H1 (cell line): ENCODE measurements at regions not wholly inside any gene's neighbourhood (a gene's known extent, or its start where the extent isn't known, plus 50 kb on each side); places are given as distances from the start of the nearest gene placed in this dataset.

Experiments
- CTCF ChIA-PET: fragments of 300-600 bp; sonication (Branson Sonifier 250); formaldehyde crosslinking; loops from one replicate; lab custom pipeline; 2021; ENCODE audit not compliant: partially characterized antibody; lab: Charles Lee
- POLR2A ChIA-PET: fragments of 300-600 bp; sonication (Branson Sonifier 250); formaldehyde crosslinking; loops from one replicate; lab custom pipeline; 2021; ENCODE audit warnings: inconsistent platforms; ENCODE audit not compliant: partially characterized antibody; lab: Charles Lee
- DNase-seq, 2 experiments: peaks; one replicate each; pipeline versions ENCODE4 v3.0.0 to v3.0.0-alpha.2; 2010 to 2022; ENCODE audit warnings: low spot score in 2 of 2, low read depth in 1 of 2, mixed read lengths in 1 of 2
- FAIRE-seq: peaks from 2 replicates; lab custom pipeline; 2011; peaks lifted over from hg19 to GRCh38; lab: Jason Lieb, UNC
- H2AFZ ChIP-seq: 2 replicates; pipeline ENCODE4 v1.8.1; 2012; ENCODE audit warnings: low read length, inconsistent platforms
- H2AK5ac ChIP-seq: 2 replicates; pipeline ENCODE4 v1.6.1; 2013; ENCODE audit warnings: low read depth, low read length
- H2BK120ac ChIP-seq: replicated peaks from 2 replicates; pipeline ENCODE3; 2013; ENCODE audit warnings: low read depth, low read length, inconsistent platforms
- H2BK12ac ChIP-seq: 2 replicates; pipeline ENCODE4 v1.6.1; 2013; ENCODE audit warnings: low read depth, low read length
- H2BK15ac ChIP-seq: 2 replicates; pipeline ENCODE4 v1.6.1; 2013; ENCODE audit warnings: low read length
- H2BK20ac ChIP-seq: 2 replicates; pipeline ENCODE4 v1.6.1; 2013; ENCODE audit warnings: low read length
- H2BK5ac ChIP-seq: 2 replicates; pipeline ENCODE4 v1.6.1; 2013; ENCODE audit warnings: low read depth, low read length
- H3K14ac ChIP-seq: 2 replicates; pipeline ENCODE4 v1.6.1; 2013; ENCODE audit warnings: inconsistent platforms; ENCODE audit not compliant: insufficient read length
- H3K18ac ChIP-seq: 2 replicates; pipeline ENCODE4 v1.6.1; 2013; ENCODE audit warnings: low read length; ENCODE audit errors: extremely low read depth
- H3K23ac ChIP-seq: 2 replicates; pipeline ENCODE4 v1.6.1; 2013; ENCODE audit warnings: inconsistent platforms; ENCODE audit not compliant: insufficient read length
- H3K23me2 ChIP-seq: 2 replicates; pipeline ENCODE4 v1.6.1; 2013; ENCODE audit warnings: low read depth, low read length
- H3K27ac ChIP-seq: 2 replicates; pipeline ENCODE4 v1.6.1; 2011; ENCODE audit warnings: low read depth, low read length, inconsistent platforms
- H3K27me3 ChIP-seq, 4 experiments: replicated peaks in 1 of 4; 1 replicate in 1 of 4; 2 replicates in 3 of 4; pipeline versions ENCODE4 v1.6.1 to v1.8.1; 2011 to 2013; ENCODE audit warnings: low read length in 3 of 4, mild to moderate bottlenecking in 3 of 4, inconsistent platforms in 2 of 4, mixed read lengths in 2 of 4, moderate library complexity in 1 of 4; ENCODE audit not compliant: control insufficient read depth in 3 of 4, insufficient read depth in 3 of 4; ENCODE audit errors: extremely low read depth in 1 of 4
- H3K36me3 ChIP-seq, 4 experiments: 2 replicates each; pipeline versions ENCODE4 v1.6.1 to v1.8.1; 2011 to 2013; ENCODE audit warnings: mild to moderate bottlenecking in 4 of 4, low read length in 3 of 4, moderate library complexity in 2 of 4, control low read depth in 1 of 4, inconsistent platforms in 1 of 4; ENCODE audit not compliant: insufficient read depth in 4 of 4, control insufficient read depth in 2 of 4
- H3K4ac ChIP-seq: replicated peaks from 2 replicates; pipeline ENCODE3; 2013; ENCODE audit warnings: low read length, low read depth, mixed read lengths, inconsistent platforms; ENCODE audit not compliant: insufficient read length
- H3K4me1 ChIP-seq, 4 experiments: replicated peaks in 1 of 4; 1 replicate in 1 of 4; 2 replicates in 3 of 4; pipeline versions ENCODE4 v1.6.1 to v1.8.1; 2011 to 2013; ENCODE audit warnings: low read length in 3 of 4, inconsistent platforms in 2 of 4, mixed read lengths in 1 of 4; ENCODE audit not compliant: insufficient read depth in 4 of 4, control insufficient read depth in 3 of 4
- H3K4me2 ChIP-seq, 2 experiments: 2 replicates each; pipeline versions ENCODE4 v1.6.1 to v1.8.1; 2011 to 2013; ENCODE audit warnings: low read depth in 2 of 2, low read length in 2 of 2, control low read depth in 1 of 2, inconsistent platforms in 1 of 2, mild to moderate bottlenecking in 1 of 2; ENCODE audit not compliant: insufficient read depth in 1 of 2
- H3K4me3 ChIP-seq, 4 experiments: fragments of 200-600, 300-600 bp in 1 of 4; sonication (generic), shearing (Covaris generic), sonication (Bioruptor Twin) in 1 of 4; 2 replicates each; pipeline versions ENCODE4 v1.5.1 to v1.8.1; 2011 to 2016; ENCODE audit warnings: low read length in 4 of 4, low read depth in 3 of 4, control low read depth in 2 of 4, inconsistent platforms in 2 of 4, mild to moderate bottlenecking in 2 of 4, mixed read lengths in 1 of 4, moderate library complexity in 1 of 4; ENCODE audit not compliant: insufficient read depth in 2 of 4; ENCODE audit errors: extremely low read depth in 1 of 4
- H3K56ac ChIP-seq: replicated peaks from 2 replicates; pipeline ENCODE3; 2013; ENCODE audit warnings: low read depth, mild to moderate bottlenecking, mixed read lengths, low read length, inconsistent platforms; ENCODE audit not compliant: insufficient read length
- H3K79me1 ChIP-seq: 2 replicates; pipeline ENCODE4 v1.6.1; 2013; ENCODE audit warnings: low read depth, low read length, control low read depth
- H3K79me2 ChIP-seq, 2 experiments: 2 replicates each; pipeline versions ENCODE4 v1.6.1 to v1.8.1; 2012 to 2013; ENCODE audit warnings: low read length in 2 of 2, mild to moderate bottlenecking in 2 of 2, inconsistent platforms in 1 of 2; ENCODE audit not compliant: insufficient read depth in 2 of 2, control insufficient read depth in 1 of 2
- H3K9ac ChIP-seq, 4 experiments: replicated peaks in 1 of 4; 1 replicate in 1 of 4; 2 replicates in 3 of 4; pipeline versions ENCODE4 v1.6.1 to v1.8.1; 2011 to 2013; ENCODE audit warnings: low read depth in 3 of 4, low read length in 3 of 4, control low read depth in 2 of 4, mild to moderate bottlenecking in 2 of 4, moderate library complexity in 2 of 4, inconsistent platforms in 1 of 4; ENCODE audit errors: extremely low read depth in 1 of 4
- H3K9me3 ChIP-seq, 2 experiments: 2 replicates each; pipeline versions ENCODE4 v1.6.1 to v1.8.1; 2012 to 2013; ENCODE audit warnings: mild to moderate bottlenecking in 2 of 2, moderate library complexity in 2 of 2, control low read depth in 1 of 2, inconsistent platforms in 1 of 2, low read depth in 1 of 2, low read length in 1 of 2, mixed read lengths in 1 of 2; ENCODE audit not compliant: insufficient read depth in 2 of 2
- H4K20me1 ChIP-seq, 2 experiments: replicated peaks in 1 of 2; 2 replicates each; pipeline versions ENCODE3 to v1.8.1; 2011 to 2013; ENCODE audit warnings: inconsistent platforms in 2 of 2, low read length in 2 of 2, mild to moderate bottlenecking in 1 of 2; ENCODE audit not compliant: insufficient read depth in 2 of 2, control insufficient read depth in 1 of 2
- H4K5ac ChIP-seq: 2 replicates; pipeline ENCODE4 v1.6.1; 2013; ENCODE audit warnings: low read length, low read depth, mixed read lengths, inconsistent platforms; ENCODE audit not compliant: insufficient read length
- H4K8ac ChIP-seq: 2 replicates; pipeline ENCODE4 v1.8.0; 2013; ENCODE audit warnings: mild to moderate bottlenecking, moderate library complexity, low read length, inconsistent platforms; ENCODE audit not compliant: insufficient read depth; ENCODE audit errors: extremely low read depth
- H4K91ac ChIP-seq: replicated peaks from 2 replicates; pipeline ENCODE3; 2013; ENCODE audit warnings: low read length, mixed read lengths, inconsistent platforms; ENCODE audit not compliant: insufficient read length
- BACH1 ChIP-seq: IDR thresholded peaks from 2 replicates; pipeline ENCODE4 v1.6.1; 2012; ENCODE audit warnings: low read length, improper control_type of control experiment
- CBX5 ChIP-seq: fragments of 300-800, 300-1000 bp; sonication (generic); IDR thresholded peaks from 2 replicates; pipeline ENCODE4 v1.7.1; 2016; ENCODE audit warnings: antibody characterized with exemption, low read length, low read depth
- CBX8 ChIP-seq: fragments of 300-800, 300-1000 bp; sonication (generic); IDR thresholded peaks from 2 replicates; pipeline ENCODE4 v1.7.1; 2016; ENCODE audit warnings: low read depth, low read length, borderline replicate concordance
- CEBPB ChIP-seq: IDR thresholded peaks from 2 replicates; pipeline ENCODE4 v1.6.1; 2012; ENCODE audit warnings: low read depth, low read length
- CHD1 ChIP-seq: IDR thresholded peaks from 2 replicates; pipeline ENCODE4 v1.6.1; 2012; ENCODE audit warnings: low read depth, low read length, improper control_type of control experiment
- CTBP2 ChIP-seq: IDR thresholded peaks from 2 replicates; pipeline ENCODE4 v1.7.0; 2011; ENCODE audit warnings: borderline replicate concordance, mild to moderate bottlenecking, moderate library complexity, mixed read lengths, low read length; ENCODE audit not compliant: insufficient read depth, insufficient read length
- E2F6 ChIP-seq: IDR thresholded peaks from 2 replicates; pipeline ENCODE4 v1.6.1; 2012; ENCODE audit warnings: inconsistent platforms
- GTF2F1 ChIP-seq: IDR thresholded peaks from 2 replicates; pipeline ENCODE4 v1.6.1; 2012; ENCODE audit warnings: low read depth, low read length, improper control_type of control experiment, borderline replicate concordance
- KDM5A ChIP-seq: fragments of 200-600 bp; IDR thresholded peaks from 2 replicates; pipeline ENCODE4 v1.7.1; 2012; ENCODE audit warnings: mild to moderate bottlenecking, low read length, inconsistent platforms, mixed read lengths
- PHF8 ChIP-seq: fragments of 200-600 bp; sonication (generic); conservative IDR thresholded peaks from 2 replicates; pipeline ENCODE4 v1.7.1; 2012; ENCODE audit warnings: low read depth, mild to moderate bottlenecking, inconsistent platforms, low read length, moderate library complexity
- POU5F1 ChIP-seq: IDR thresholded peaks from 2 replicates; pipeline ENCODE4 v1.6.1; 2011; ENCODE audit warnings: low read depth, mild to moderate bottlenecking, low read length, moderate library complexity
- RXRA ChIP-seq: IDR thresholded peaks from 2 replicates; pipeline ENCODE4 v1.6.1; 2011; ENCODE audit warnings: low read depth, mild to moderate bottlenecking, low read length, moderate library complexity; ENCODE audit not compliant: insufficient read depth
- SUZ12 ChIP-seq: fragments of 200-600 bp; sonication (generic); IDR thresholded peaks from 2 replicates; pipeline ENCODE4 v1.6.1; 2012; ENCODE audit warnings: mild to moderate bottlenecking, inconsistent platforms, low read length, moderate library complexity, mixed read lengths
- TBP ChIP-seq: IDR thresholded peaks from 2 replicates; pipeline ENCODE4 v1.6.1; 2011; ENCODE audit warnings: low read depth, low read length, improper control_type of control experiment
- WGBS, 2 experiments: shearing (Covaris generic) in 1 of 2; methylation state at CpG; one replicate each; pipeline versions ENCODE4 v1.1.6 to v1.1.7; 2013 to 2015; ENCODE audit warnings: low lambda C conversion rate in 2 of 2, mixed read lengths in 2 of 2, inconsistent platforms in 1 of 2, low coverage in 1 of 2, missing lambda C conversion rate in 1 of 2; ENCODE audit not compliant: insufficient replicate concordance in 2 of 2, insufficient coverage in 1 of 2, insufficient read length in 1 of 2; ENCODE audit errors: extremely low coverage in 1 of 2, missing lambda C conversion rate in 1 of 2; 5-methylcytosine and 5-hydroxymethylcytosine counted together

DNA sequence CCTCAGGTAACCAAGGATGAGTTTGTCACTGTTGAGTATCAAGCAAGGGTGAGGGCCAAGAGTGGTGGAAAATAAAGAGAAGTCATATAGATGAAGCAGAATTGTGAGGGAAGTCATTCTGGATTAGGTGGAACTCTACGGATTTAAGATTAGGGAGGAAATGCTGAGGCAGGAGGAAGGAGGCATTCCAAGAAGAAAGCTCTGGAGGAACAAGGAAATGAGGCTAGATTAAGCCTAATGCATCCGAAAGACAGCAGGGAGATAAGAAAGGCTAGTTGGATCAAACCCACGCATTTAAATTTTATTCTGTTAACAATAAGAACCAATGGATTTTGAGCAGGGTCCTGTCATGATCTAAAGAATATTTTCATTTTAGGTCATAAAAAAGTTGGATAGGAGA, 681.2 kb downstream of the EPHA4 start:
- Histone ChIP-seq H4K20me1 (no peaks in the 10 kb centered on the region), H3K4ac (no peak overlapping the region), H4K91ac (no peak overlapping the region), H3K9ac (no peak overlapping the region), H2BK12ac (no peak overlapping the region), H3K79me2 (no peaks in the 10 kb centered on the region), H3K27me3 (no peaks in the 10 kb centered on the region), H4K5ac (no peak overlapping the region), H3K79me1 (no peaks in the 10 kb centered on the region), H3K4me2 (no peak overlapping the region), H3K23me2 (no peaks in the 10 kb centered on the region), H3K4me3 (no peak overlapping the region), H3K4me1 (peaks cover 0 to 10% (median 4%) of the 10 kb centered on the region in 4 experiments; a peak in 3 of 7 replicates), H2BK120ac (no peak overlapping the region), H3K9me3 (no peaks in the 10 kb centered on the region), H2BK15ac (no peak overlapping the region), H3K14ac (no peak overlapping the region), H4K8ac (no peak overlapping the region), H2BK5ac (no peak overlapping the region), H3K23ac (no peak overlapping the region), H3K27ac (no peak overlapping the region), H3K18ac (no peak overlapping the region), H2AK5ac (no peak overlapping the region), H3K56ac (no peak overlapping the region), H3K36me3 (no peaks in the 10 kb centered on the region), H2BK20ac (no peak overlapping the region), H2AFZ (no peak overlapping the region)
- WGBS, 2 experiments = 90% methylated on average over 3 of the region's 3 CpGs; no CpG with 5 or more reads in 1 of the 2 experiments
- ChIA-PET POLR2A (no interaction called here), CTCF (interaction anchor here (0.6 to 1.6 kb wide), 2 partner anchors 15 to 634 kb away, joined by 3 read pairs; no protein-coding TSS in a partner anchor)
- FAIRE-seq (no peak), DNase-seq (no peak)
- TF ChIP-seq CBX8 = no peak
- no peak for TF ChIP-seq E2F6
- TF ChIP-seq CTBP2 = no peak
- TF ChIP-seq GTF2F1 = no peak
- TF ChIP-seq RXRA = no peak
- no peak for TF ChIP-seq KDM5A
- TF ChIP-seq TBP = no peak
- TF ChIP-seq SUZ12 = no peak
- no peak for TF ChIP-seq CHD1
- TF ChIP-seq CBX5 = no peak
- no peak for TF ChIP-seq BACH1
- no peak for TF ChIP-seq CEBPB
- TF ChIP-seq PHF8 = no peak
- no peak for TF ChIP-seq POU5F1
